ENCODE measurements at regions not wholly inside any gene's neighbourhood (a gene's known extent, or its start where the extent isn't known, plus 50 kb on each side); places are given as distances from the start of the nearest gene placed in this dataset.

GRCh38 chr2:41137031-41137430 is 685.1 kb upstream of the SLC8A1 start:
- Histone ChIP-seq H3K27me3 (no peaks in the 10 kb centered on the region), H3K4me1 (no peaks in the 10 kb centered on the region), H3K36me3 (no peaks in the 10 kb centered on the region), H3K9me3 (no peaks in the 10 kb centered on the region), H3K4me3 (no peak overlapping the region), H3K27ac (no peak overlapping the region)
- intact Hi-C loops (cut with DNase I), result no loop called here
- TF ChIP-seq, protein P1, sequence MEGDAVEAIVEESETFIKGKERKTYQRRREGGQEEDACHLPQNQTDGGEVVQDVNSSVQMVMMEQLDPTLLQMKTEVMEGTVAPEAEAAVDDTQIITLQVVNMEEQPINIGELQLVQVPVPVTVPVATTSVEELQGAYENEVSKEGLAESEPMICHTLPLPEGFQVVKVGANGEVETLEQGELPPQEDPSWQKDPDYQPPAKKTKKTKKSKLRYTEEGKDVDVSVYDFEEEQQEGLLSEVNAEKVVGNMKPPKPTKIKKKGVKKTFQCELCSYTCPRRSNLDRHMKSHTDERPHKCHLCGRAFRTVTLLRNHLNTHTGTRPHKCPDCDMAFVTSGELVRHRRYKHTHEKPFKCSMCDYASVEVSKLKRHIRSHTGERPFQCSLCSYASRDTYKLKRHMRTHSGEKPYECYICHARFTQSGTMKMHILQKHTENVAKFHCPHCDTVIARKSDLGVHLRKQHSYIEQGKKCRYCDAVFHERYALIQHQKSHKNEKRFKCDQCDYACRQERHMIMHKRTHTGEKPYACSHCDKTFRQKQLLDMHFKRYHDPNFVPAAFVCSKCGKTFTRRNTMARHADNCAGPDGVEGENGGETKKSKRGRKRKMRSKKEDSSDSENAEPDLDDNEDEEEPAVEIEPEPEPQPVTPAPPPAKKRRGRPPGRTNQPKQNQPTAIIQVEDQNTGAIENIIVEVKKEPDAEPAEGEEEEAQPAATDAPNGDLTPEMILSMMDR (IDR thresholded peaks at IDR 0.05), result no peak
- no peak for TF ChIP-seq POLR2A (IDR thresholded peaks at IDR 0.05)
- TF ChIP-seq POLR2AphosphoS5 (IDR thresholded peaks at IDR 0.05), result no peak
- TF ChIP-seq EP300 (IDR thresholded peaks at IDR 0.05), result no peak
- 1 to 23% methylated on average over 1 of the region's 1 CpG for WGBS, 2 donors
- no peak for DNase-seq

GRCh38 chr2:41141146-41141791 is 689.4 kb upstream of the SLC8A1 start:
- TF ChIP-seq POLR2AphosphoS5 (IDR thresholded peaks at IDR 0.05) (no peak), POLR2A (IDR thresholded peaks at IDR 0.05) (no peak), EP300 (IDR thresholded peaks at IDR 0.05) (no peak)
- TF ChIP-seq, protein P1 (IDR thresholded peaks at IDR 0.05), result no peak
- no peak for DNase-seq

DNA sequence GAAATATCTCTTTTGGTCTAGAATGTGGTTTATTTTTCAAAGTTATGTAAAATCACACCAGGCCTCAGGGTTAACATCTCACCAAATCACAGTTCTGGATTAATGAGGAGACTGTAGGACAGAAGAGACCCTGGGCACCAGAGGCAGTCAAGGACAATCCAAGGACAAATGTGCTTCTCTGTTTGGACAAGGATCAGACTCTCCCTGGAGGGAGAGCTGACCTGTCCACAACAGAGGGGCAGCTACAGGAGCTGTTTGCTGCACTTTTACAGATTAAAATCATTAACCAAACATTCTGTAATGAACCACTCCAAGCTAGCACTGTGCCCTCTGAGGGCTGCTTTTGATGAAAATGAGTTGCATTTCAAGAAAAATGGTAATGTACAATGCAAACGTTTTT is 690.6 kb upstream of the SLC8A1 start:
- no peak overlapping the region for H3K27ac ChIP-seq
- H3K4me3 ChIP-seq, result no peak overlapping the region
- TF ChIP-seq POLR2A (IDR thresholded peaks at IDR 0.05), result no peak
- no peak for TF ChIP-seq POLR2AphosphoS5 (IDR thresholded peaks at IDR 0.05)
- TF ChIP-seq, protein P1 (IDR thresholded peaks at IDR 0.05), result no peak
- no peak for TF ChIP-seq EP300 (IDR thresholded peaks at IDR 0.05)
- H3K36me3 ChIP-seq, result no peaks in the 10 kb centered on the region
- no peaks in the 10 kb centered on the region for H3K27me3 ChIP-seq
- no peak for DNase-seq
- no peaks in the 10 kb centered on the region for H3K9me3 ChIP-seq
- intact Hi-C loops (cut with DNase I), result no loop called here
- 8 to 48% methylated on average over 1 of the region's 1 CpG for WGBS, 2 donors
- H3K4me1 ChIP-seq, result no peaks in the 10 kb centered on the region

More at GRCh38 chr2:41141146-41141791, 689.4 kb upstream of the SLC8A1 start:
- H3K27ac ChIP-seq, result no peak overlapping the region
- 81 to 89% methylated on average over 5 of the region's 5 CpGs for WGBS, 2 donors
- no peaks in the 10 kb centered on the region for H3K4me1 ChIP-seq
- intact Hi-C loops (cut with DNase I), result no loop called here
- H3K36me3 ChIP-seq, result no peaks in the 10 kb centered on the region
- H3K9me3 ChIP-seq, result no peaks in the 10 kb centered on the region
- H3K27me3 ChIP-seq, result no peaks in the 10 kb centered on the region
- no peak overlapping the region for H3K4me3 ChIP-seq

GRCh38 chr2:41145066-41145465 is 693.2 kb upstream of the SLC8A1 start:
- Histone ChIP-seq H3K9me3 (no peaks in the 10 kb centered on the region), H3K4me3 (no peak overlapping the region), H3K27ac (no peak overlapping the region), H3K36me3 (no peaks in the 10 kb centered on the region), H3K4me1 (no peaks in the 10 kb centered on the region), H3K27me3 (no peaks in the 10 kb centered on the region)
- WGBS, 2 donors, result 91 to 94% methylated on average over 1 of the region's 1 CpG
- intact Hi-C loops (cut with DNase I), result no loop called here
- no peak for DNase-seq
- TF ChIP-seq, protein P1 (IDR thresholded peaks at IDR 0.05), result no peak
- TF ChIP-seq POLR2A (IDR thresholded peaks at IDR 0.05) (no peak), EP300 (IDR thresholded peaks at IDR 0.05) (no peak), POLR2AphosphoS5 (IDR thresholded peaks at IDR 0.05) (no peak)

DNA sequence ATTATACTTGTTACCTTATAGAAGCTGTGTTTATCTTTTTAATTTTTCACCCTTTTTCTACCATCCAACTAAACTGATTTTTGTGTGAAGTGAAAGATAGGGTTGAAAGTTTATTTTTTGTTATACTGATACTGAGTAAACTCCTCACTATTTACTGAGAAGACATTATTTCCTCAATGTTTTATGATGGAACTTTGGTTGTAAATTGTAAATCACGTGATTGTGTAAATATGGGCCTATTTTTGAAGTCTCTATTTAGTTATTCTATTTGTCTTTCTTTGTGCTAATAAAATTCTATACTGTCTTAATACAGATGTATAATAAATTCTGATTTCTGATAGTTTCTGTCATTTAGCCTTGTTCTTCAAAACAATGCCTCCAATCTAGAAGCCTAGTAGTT is 697.2 kb upstream of the SLC8A1 start:
- Histone ChIP-seq H3K27me3 (no peaks in the 10 kb centered on the region), H3K27ac (no peak overlapping the region), H3K9me3 (no peaks in the 10 kb centered on the region), H3K4me3 (no peak overlapping the region), H3K4me1 (no peaks in the 10 kb centered on the region), H3K36me3 (no peaks in the 10 kb centered on the region)
- no peak for DNase-seq
- 18 to 54% methylated on average over 1 of the region's 1 CpG for WGBS, 2 donors
- TF ChIP-seq POLR2A (IDR thresholded peaks at IDR 0.05) (no peak), POLR2AphosphoS5 (IDR thresholded peaks at IDR 0.05) (no peak), EP300 (IDR thresholded peaks at IDR 0.05) (no peak)
- TF ChIP-seq, protein P1 (IDR thresholded peaks at IDR 0.05), result no peak
- intact Hi-C loops (cut with DNase I), result no loop called here

Data from sigmoid colon (tissue), 6 donors.